Right lobe of liver (tissue), 6 donors: ENCODE measurements at regions not wholly inside any gene's neighbourhood (a gene's known extent, or its start where the extent isn't known, plus 50 kb on each side); places are given as distances from the start of the nearest gene placed in this dataset.

Source experiments
- ATAC-seq, 4 donors: fragments of 200-7000 bp; cut with Tn5 transposase; one replicate each; pipeline ENCODE4 v1.9.1; 2020; ENCODE audit warnings: mild to moderate bottlenecking in 4 of 4, moderate library complexity in 4 of 4
- DNase-seq, 3 donors: peaks; one replicate each; pipeline ENCODE4 v3.0.0-alpha.2; 2020
- H3K27ac ChIP-seq, 3 donors: fragments of 200-600 bp; one replicate each; pipeline ENCODE4 v1.8.0; 2022
- H3K27me3 ChIP-seq, 2 donors: fragments of 200-600 bp; one replicate each; pipeline ENCODE4 v1.8.0; 2022
- H3K36me3 ChIP-seq, 4 donors: fragments of 200-600 bp; sonication (generic) in 1 of 4; one replicate each; pipeline versions ENCODE4 v1.5.1 to v1.8.0; 2017 to 2022; ENCODE audit warnings: control low read depth in 1 of 4
- H3K4me1 ChIP-seq, 4 donors: fragments of 200-600 bp; sonication (generic) in 1 of 4; one replicate each; pipeline versions ENCODE4 v1.5.1 to v1.8.0; 2017 to 2022; ENCODE audit warnings: control low read depth in 1 of 4
- H3K4me3 ChIP-seq, 3 donors: fragments of 200-600 bp; one replicate each; pipeline ENCODE4 v1.8.0; 2022
- H3K9me3 ChIP-seq, 4 donors: fragments of 200-600 bp; sonication (generic) in 1 of 4; one replicate each; pipeline versions ENCODE4 v1.5.1 to v1.8.0; 2017 to 2022; ENCODE audit warnings: control low read depth in 1 of 4
- CTCF ChIP-seq, 4 donors: fragments of 200-600 bp in 3 of 4; fragments of 450-650 bp in 1 of 4; IDR thresholded peaks; one replicate each; pipeline versions ENCODE4 v1.5.1 to v1.8.0; 2016 to 2022; ENCODE audit warnings: antibody characterized with exemption in 4 of 4, mild to moderate bottlenecking in 2 of 4
- POLR2A ChIP-seq: fragments of 450-650 bp; IDR thresholded peaks from one replicate; pipeline ENCODE4 v1.6.1; 2017; ENCODE audit warnings: antibody characterized with exemption, mild to moderate bottlenecking
- WGBS: methylation state at CpG from one replicate; pipeline ENCODE4 v1.1.6; 2018; ENCODE audit warnings: low coverage, low lambda C conversion rate; ENCODE audit not compliant: insufficient coverage; ENCODE audit errors: missing lambda C conversion rate; 5-methylcytosine and 5-hydroxymethylcytosine counted together
- intact Hi-C, 2 donors: fragments of 100-400 bp; cut with DNase I; formaldehyde crosslinking; loops; one replicate each; pipeline versions ENCODE4 v1.11.2 to v1.14.1; 2022
- donor health status: DM: no; HTN: yes; CAD: no.
- donor health status: DM: no; HTN: no; CAD: no.
- donor health status: DM: no; HTN: no; CAD: no.
- donor health status: DM: no; HTN: yes; CAD: no.
- donor health status: DM: no; HTN: yes; CAD: no.

- no peak for DNase-seq
- no peak for TF ChIP-seq CTCF (IDR thresholded peaks at IDR 0.05)
- TF ChIP-seq POLR2A: no peak
- no peaks in the 10 kb centered on the region for H3K36me3 ChIP-seq
- no peaks in the 10 kb centered on the region for H3K27me3 ChIP-seq
- peaks cover 0 to 10% (median 0%) of the 10 kb centered on the region in 4 donors for H3K4me1 ChIP-seq
- intact Hi-C loops: no loop called here
- ATAC-seq: peak in 3 of 4 donors; percentile 30 to 76 (median 44)
- no peak overlapping the region for H3K27ac ChIP-seq
- no peak overlapping the region for H3K4me3 ChIP-seq
- H3K9me3 ChIP-seq: no peaks in the 10 kb centered on the region
- WGBS: 44% methylated on average over 3 of the region's 3 CpGs
Measured at GRCh38 chr7:124328774-124329173, 295.9 kb upstream of the TMEM229A start.

GRCh38 chr7:124324262-124324661 lies 291.4 kb upstream of the TMEM229A start:
- no peak overlapping the region for H3K4me3 ChIP-seq
- intact Hi-C loops: no loop called here
- no peak for ATAC-seq

GRCh38 chr7:124323597-124323996 lies 290.7 kb upstream of the TMEM229A start:
- H3K4me1 ChIP-seq: peaks cover 0 to 4% (median 0%) of the 10 kb centered on the region in 4 donors
- no peak for ATAC-seq
- no peak for DNase-seq
- TF ChIP-seq POLR2A (no peak), CTCF (IDR thresholded peaks at IDR 0.05) (no peak)
- no peaks in the 10 kb centered on the region for H3K9me3 ChIP-seq
- no peak overlapping the region for H3K4me3 ChIP-seq
- intact Hi-C loops: no loop called here
- WGBS: 10% methylated on average over 1 of the region's 1 CpG
- H3K27ac ChIP-seq: no peak overlapping the region
- no peaks in the 10 kb centered on the region for H3K27me3 ChIP-seq
- no peaks in the 10 kb centered on the region for H3K36me3 ChIP-seq

More at GRCh38 chr7:124324262-124324661, 291.4 kb upstream of the TMEM229A start:
- no peak for DNase-seq
- Histone ChIP-seq H3K27ac (no peak overlapping the region), H3K9me3 (no peaks in the 10 kb centered on the region), H3K27me3 (no peaks in the 10 kb centered on the region), H3K36me3 (no peaks in the 10 kb centered on the region), H3K4me1 (peaks cover 0 to 10% (median 0%) of the 10 kb centered on the region in 4 donors)
- TF ChIP-seq CTCF (IDR thresholded peaks at IDR 0.05) (no peak), POLR2A (no peak)

- no peaks in the 10 kb centered on the region for H3K4me1 ChIP-seq
- ATAC-seq (no peak), DNase-seq (no peak)
- WGBS: 38% methylated on average over 1 of the region's 1 CpG
- H3K9me3 ChIP-seq: no peaks in the 10 kb centered on the region
- TF ChIP-seq CTCF (IDR thresholded peaks at IDR 0.05) (no peak), POLR2A (no peak)
- no peak overlapping the region for H3K4me3 ChIP-seq
- H3K36me3 ChIP-seq: no peaks in the 10 kb centered on the region
- H3K27me3 ChIP-seq: no peaks in the 10 kb centered on the region
- H3K27ac ChIP-seq: no peak overlapping the region
- intact Hi-C loops: no loop called here
Measured at GRCh38 chr7:124322561-124322960, 289.7 kb upstream of the TMEM229A start.
